Common myeloid progenitor, CD34-positive (primary cell): ENCODE measurements at regions not wholly inside any gene's neighbourhood (a gene's known extent, or its start where the extent isn't known, plus 50 kb on each side); places are given as distances from the start of the nearest gene placed in this dataset.
"Not testable (repeated sequence)": the region's sequence is repeated elsewhere in the genome, so short reads cannot be mapped to it uniquely, and the experiment has no call there.

Experiments used
- CTCF ChIA-PET: fragments of 350-600 bp; sonication (Branson Sonifier 250); formaldehyde crosslinking; loops from one replicate; lab custom pipeline; 2021; ENCODE audit warnings: antibody characterized with exemption; lab: Charles Lee
- POLR2A ChIA-PET: fragments of 350-600 bp; sonication (Branson Sonifier 250); formaldehyde crosslinking; loops from one replicate; lab custom pipeline; 2021; ENCODE audit warnings: antibody characterized with exemption; lab: Charles Lee
- DNase-seq, 3 donors: peaks; one replicate each; pipeline versions ENCODE4 v3.0.0 to v3.0.0-alpha.2; 2013
- H3K27ac ChIP-seq, 2 experiments: 1 replicate in 1 of 2; 2 replicates in 1 of 2; pipeline ENCODE4 v1.7.0; 2013; ENCODE audit warnings: inconsistent platforms in 2 of 2, low read length in 2 of 2, mild to moderate bottlenecking in 2 of 2, low read depth in 1 of 2, moderate library complexity in 1 of 2; ENCODE audit not compliant: severe bottlenecking in 2 of 2, insufficient read depth in 1 of 2, poor library complexity in 1 of 2
- H3K27me3 ChIP-seq, 5 experiments: replicated peaks in 2 of 5; 1 replicate in 3 of 5; 2 replicates in 2 of 5; pipeline versions ENCODE4 v1.6.1 to v1.7.0; 2013; ENCODE audit warnings: low read length in 4 of 5, mild to moderate bottlenecking in 2 of 5, moderate library complexity in 2 of 5, inconsistent platforms in 1 of 5; ENCODE audit not compliant: insufficient read depth in 5 of 5, control insufficient read depth in 4 of 5
- H3K36me3 ChIP-seq, 4 experiments: 1 replicate in 2 of 4; 2 replicates in 2 of 4; pipeline versions ENCODE4 v1.6.1 to v1.7.0; 2013; ENCODE audit warnings: low read length in 3 of 4, control low read depth in 1 of 4, mild to moderate bottlenecking in 1 of 4; ENCODE audit not compliant: control insufficient read depth in 4 of 4, insufficient read depth in 4 of 4
- H3K4me1 ChIP-seq, 4 experiments: 1 replicate in 3 of 4; 2 replicates in 1 of 4; pipeline versions ENCODE4 v1.6.1 to v1.7.1; 2013; ENCODE audit warnings: low read length in 3 of 4, mild to moderate bottlenecking in 3 of 4, control low read depth in 1 of 4, inconsistent platforms in 1 of 4, moderate library complexity in 1 of 4; ENCODE audit not compliant: control insufficient read depth in 4 of 4, insufficient read depth in 4 of 4; ENCODE audit errors: control extremely low read depth in 1 of 4
- H3K4me3 ChIP-seq, 7 experiments: 1 replicate in 4 of 7; 2 replicates in 3 of 7; pipeline versions ENCODE4 v1.5.1 to v1.7.0; 2013; ENCODE audit warnings: mild to moderate bottlenecking in 7 of 7, low read length in 6 of 7, moderate library complexity in 6 of 7, inconsistent platforms in 2 of 7, low read depth in 2 of 7, control low read depth in 1 of 7; ENCODE audit not compliant: insufficient read depth in 4 of 7, control insufficient read depth in 1 of 7; ENCODE audit errors: extremely low read depth in 1 of 7
- H3K9me3 ChIP-seq, 5 experiments: 1 replicate in 4 of 5; 2 replicates in 1 of 5; pipeline versions ENCODE4 v1.6.1 to v1.7.1; 2013; ENCODE audit warnings: low read length in 4 of 5, mild to moderate bottlenecking in 2 of 5, inconsistent platforms in 1 of 5, low read depth in 1 of 5, moderate library complexity in 1 of 5; ENCODE audit not compliant: control insufficient read depth in 4 of 5, insufficient read depth in 2 of 5; ENCODE audit errors: control extremely low read depth in 1 of 5
- WGBS: methylation state at CpG from one replicate; pipeline ENCODE4 v1.1.5; 2013; ENCODE audit not compliant: insufficient coverage; 5-methylcytosine and 5-hydroxymethylcytosine counted together

DNA sequence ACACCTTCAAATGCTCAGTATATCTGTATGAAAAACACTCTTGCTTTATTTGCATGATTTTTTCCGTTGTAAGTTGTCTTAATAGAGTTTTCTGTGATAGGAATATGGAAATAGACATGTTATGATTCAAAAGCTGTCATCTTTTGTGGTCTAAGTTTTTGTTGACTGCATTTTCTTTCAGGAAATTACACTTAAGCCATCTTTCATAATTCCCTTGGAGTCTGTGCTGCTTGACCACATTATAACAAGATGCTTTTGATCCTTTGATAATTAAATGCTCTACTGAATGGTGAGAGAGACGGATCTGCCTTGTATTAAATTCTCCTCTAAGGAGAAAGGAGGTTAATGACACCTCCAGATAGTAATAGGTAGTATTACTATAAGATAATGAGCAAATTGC is 272.8 kb upstream of the DAAM1 start:
- H3K27me3 ChIP-seq = no peaks in the 10 kb centered on the region
- H3K4me3 ChIP-seq = no peak overlapping the region
- ChIA-PET POLR2A (no interaction called here), CTCF (interaction anchor here (1.5 kb wide), 1 partner anchor 105 kb away, joined by 3 read pairs; no protein-coding TSS in a partner anchor)
- no peaks in the 10 kb centered on the region for H3K4me1 ChIP-seq
- H3K27ac ChIP-seq = no peak overlapping the region
- WGBS = no CpG with 5 or more reads among the region's 2 CpGs
- H3K36me3 ChIP-seq = no peaks in the 10 kb centered on the region
- DNase-seq = no peak
- H3K9me3 ChIP-seq = no peaks in the 10 kb centered on the region

DNA sequence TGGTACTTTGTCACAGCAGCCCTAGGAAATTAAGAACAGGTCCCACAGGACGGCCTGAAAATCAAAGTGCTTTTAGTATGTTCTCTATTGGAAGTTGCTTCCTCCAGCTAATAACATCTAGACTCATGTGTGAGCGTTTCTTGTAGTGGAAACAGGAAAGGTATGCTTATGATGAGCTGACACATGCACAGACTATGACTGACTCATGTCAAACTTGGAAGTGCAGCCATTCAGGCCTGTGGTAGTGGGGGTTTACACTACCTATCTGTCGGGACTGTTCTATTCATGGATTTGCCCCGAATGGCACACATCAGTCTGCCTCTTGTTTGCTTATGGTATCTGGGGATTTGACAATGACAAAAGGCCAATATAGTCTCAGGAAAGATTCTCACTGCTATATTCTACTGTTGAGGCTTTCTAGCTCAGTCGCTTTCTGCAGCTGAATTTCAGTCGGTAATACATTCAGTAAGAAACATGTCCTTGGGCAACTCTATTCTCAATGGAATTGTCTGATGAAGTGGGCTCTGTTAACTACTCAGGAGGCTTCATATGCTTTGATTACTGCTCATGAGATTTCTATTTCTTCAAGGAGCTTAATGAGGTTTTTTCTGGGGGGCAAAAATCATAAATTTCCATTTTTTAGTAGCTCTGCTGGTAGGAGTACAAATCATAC is 270.3 kb upstream of the DAAM1 start:
- ChIA-PET CTCF (interaction anchor here (1.2 kb wide), 1 partner anchor 21 kb away, joined by 3 read pairs; no protein-coding TSS in a partner anchor), POLR2A (no interaction called here)
- no peak for DNase-seq
- WGBS = 96% methylated on average over 3 of the region's 6 CpGs
- H3K4me3 ChIP-seq = no peak overlapping the region
- no peaks in the 10 kb centered on the region for H3K27me3 ChIP-seq
- no peaks in the 10 kb centered on the region for H3K9me3 ChIP-seq
- H3K27ac ChIP-seq = no peak overlapping the region
- no peaks in the 10 kb centered on the region for H3K36me3 ChIP-seq
- H3K4me1 ChIP-seq = no peaks in the 10 kb centered on the region

DNA sequence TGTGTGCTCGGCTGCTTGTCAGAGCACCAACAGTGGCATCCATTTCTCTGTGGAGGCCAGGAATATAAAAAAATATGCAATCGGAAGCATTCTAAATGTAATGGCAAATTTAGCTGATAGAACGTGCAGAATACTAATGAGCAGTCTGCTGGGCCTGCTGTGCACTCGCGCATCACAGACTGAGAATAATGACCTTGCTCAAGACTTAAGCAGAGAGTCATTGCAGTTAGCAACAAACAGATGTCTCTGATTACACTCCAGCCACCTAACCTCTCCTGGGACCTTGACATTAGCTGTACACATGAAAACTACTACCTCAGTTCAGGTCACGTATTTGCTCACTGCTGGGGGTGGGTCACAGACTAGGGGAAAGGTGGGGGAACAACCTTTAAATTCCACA is 269.2 kb upstream of the DAAM1 start:
- H3K27ac ChIP-seq = no peak overlapping the region
- H3K36me3 ChIP-seq = no peaks in the 10 kb centered on the region
- ChIA-PET POLR2A (no interaction called here), CTCF (no interaction called here)
- H3K4me1 ChIP-seq = no peaks in the 10 kb centered on the region
- H3K4me3 ChIP-seq = no peak overlapping the region
- WGBS = 100% methylated on average over 5 of the region's 6 CpGs
- H3K27me3 ChIP-seq = no peaks in the 10 kb centered on the region
- DNase-seq = no peak
- H3K9me3 ChIP-seq = no peaks in the 10 kb centered on the region

DNA sequence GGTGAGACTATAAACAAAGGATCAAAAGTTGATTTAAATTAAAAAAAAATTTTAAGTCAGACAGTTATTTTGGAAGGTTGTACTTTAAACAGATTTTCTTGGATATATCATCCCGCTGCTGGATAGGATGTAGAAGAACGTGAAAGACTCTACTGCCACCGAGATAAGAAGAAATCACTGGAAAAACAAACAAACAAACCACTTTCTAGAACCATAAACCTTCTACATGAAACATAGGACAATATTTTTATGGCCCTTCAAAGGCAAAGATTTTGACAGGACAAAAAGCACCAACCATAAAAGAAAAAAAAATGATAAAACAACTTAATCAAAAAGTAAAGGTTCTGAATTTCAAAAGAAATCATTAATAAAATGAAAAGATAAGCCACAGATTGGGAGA is 268.2 kb upstream of the DAAM1 start:
- DNase-seq = no peak
- H3K4me1 ChIP-seq = no peaks in the 10 kb centered on the region
- no peaks in the 10 kb centered on the region for H3K9me3 ChIP-seq
- no peak overlapping the region for H3K27ac ChIP-seq
- CTCF ChIA-PET = no interaction called here
- no CpG with 5 or more reads among the region's 3 CpGs for WGBS
- H3K27me3 ChIP-seq = no peaks in the 10 kb centered on the region
- POLR2A ChIA-PET = no interaction called here
- no peaks in the 10 kb centered on the region for H3K36me3 ChIP-seq
- no peak overlapping the region for H3K4me3 ChIP-seq

DNA sequence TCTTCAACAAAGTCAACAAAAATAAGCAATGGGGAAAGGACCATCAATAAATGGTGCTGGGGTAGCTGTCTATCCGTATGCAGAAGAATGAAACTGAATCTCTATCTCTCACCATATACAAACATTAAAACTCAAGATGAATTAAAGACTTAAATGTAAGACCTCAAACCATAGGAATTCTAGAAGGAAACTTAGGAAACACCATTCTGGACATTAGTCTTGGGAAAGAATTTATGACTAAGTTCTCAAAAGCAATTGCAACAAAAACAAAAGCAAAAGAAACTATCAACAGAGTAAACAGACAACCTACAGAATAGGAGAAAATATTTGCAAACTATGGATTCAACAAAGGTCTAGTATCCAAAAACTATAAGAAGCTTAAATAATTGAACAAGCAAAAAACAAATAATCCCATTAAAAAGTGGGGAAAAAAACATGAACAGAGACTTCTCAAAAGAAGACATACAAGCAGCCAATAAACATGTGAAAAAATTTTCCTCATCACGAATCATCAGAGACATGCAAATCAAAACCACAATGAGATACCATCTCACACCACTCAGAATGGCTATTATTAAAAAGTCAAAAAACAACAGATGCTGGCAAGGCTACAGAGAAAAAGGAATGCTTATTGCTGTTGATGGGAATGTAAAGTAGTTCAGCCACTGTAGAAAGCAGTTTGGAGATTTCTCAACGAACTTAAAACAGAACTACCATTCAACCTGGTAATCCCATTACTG is 266.1 kb upstream of the DAAM1 start:
- H3K4me1 ChIP-seq, CTCF ChIA-PET, DNase-seq, POLR2A ChIA-PET, H3K27me3 ChIP-seq, H3K4me3 ChIP-seq, H3K27ac ChIP-seq, H3K9me3 ChIP-seq, H3K36me3 ChIP-seq: not testable (repeated sequence)
- no CpG with 5 or more reads among the region's 3 CpGs for WGBS

DNA sequence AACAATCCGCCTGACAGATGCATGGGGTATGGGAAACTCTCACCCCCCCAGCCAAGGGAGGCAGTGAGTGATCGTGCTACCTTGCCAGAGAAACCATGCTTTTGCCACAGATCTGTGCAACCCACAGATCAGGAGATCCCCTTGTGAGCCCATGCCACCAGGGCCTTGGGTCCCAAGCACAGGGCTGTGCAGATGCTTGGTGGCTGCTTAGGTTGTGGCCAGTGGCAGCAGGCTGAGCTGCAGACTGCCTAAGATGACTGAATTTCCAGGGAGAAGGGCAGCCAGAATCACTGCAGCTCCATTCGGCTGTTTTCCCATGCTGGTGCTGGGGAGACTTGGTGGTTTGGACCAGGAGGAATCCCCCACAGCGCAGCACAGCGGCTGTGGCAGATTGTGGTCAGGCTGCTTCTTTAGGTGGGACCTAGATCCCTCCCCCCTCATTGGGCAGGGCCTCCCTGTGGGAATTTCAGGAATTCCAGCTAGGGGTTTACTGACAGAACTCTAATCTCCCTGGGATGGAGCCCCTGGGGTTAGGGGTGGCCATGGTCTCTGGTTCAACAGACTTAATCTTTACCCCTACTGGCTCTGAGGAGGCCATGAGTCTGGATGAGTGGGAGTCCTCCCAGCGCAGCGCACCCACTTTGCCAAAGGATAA is 264.6 kb upstream of the DAAM1 start:
- H3K36me3 ChIP-seq = no peaks in the 10 kb centered on the region
- H3K27ac ChIP-seq = no peak overlapping the region
- 98% methylated on average over 7 of the region's 7 CpGs for WGBS
- DNase-seq = no peak
- no peaks in the 10 kb centered on the region for H3K9me3 ChIP-seq
- H3K4me1 ChIP-seq = no peaks in the 10 kb centered on the region
- ChIA-PET CTCF (interaction anchor here (0.8 kb wide), 1 partner anchor 10 kb away, joined by 3 read pairs; no protein-coding TSS in a partner anchor), POLR2A (no interaction called here)
- H3K4me3 ChIP-seq = no peak overlapping the region
- no peaks in the 10 kb centered on the region for H3K27me3 ChIP-seq

DNA sequence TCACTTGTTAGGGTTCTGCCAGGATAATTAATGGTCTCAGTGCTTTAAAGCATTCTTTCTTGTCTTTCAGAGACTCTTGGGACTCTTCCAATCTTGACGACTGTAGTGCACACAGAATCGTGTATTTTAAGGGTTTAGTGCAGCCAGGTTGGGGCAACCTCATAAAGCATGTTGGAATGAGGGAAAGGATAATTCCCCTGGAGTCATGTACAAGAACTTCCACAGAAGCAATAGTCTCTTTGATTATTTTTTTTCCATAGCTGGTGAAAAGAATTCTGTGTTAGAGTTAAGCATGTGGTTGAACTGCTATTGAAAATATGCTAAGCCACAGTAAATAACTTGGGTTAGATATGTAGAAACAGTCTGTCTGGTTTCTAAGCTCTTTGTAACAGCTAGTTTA is 246.8 kb upstream of the DAAM1 start:
- Histone ChIP-seq H3K27me3 (no peaks in the 10 kb centered on the region), H3K36me3 (no peaks in the 10 kb centered on the region), H3K27ac (no peak overlapping the region), H3K4me1 (no peaks in the 10 kb centered on the region), H3K4me3 (no peak overlapping the region), H3K9me3 (peaks cover 0 to 6% (median 0%) of the 10 kb centered on the region in 5 experiments)
- POLR2A ChIA-PET = no interaction called here
- WGBS = 100% methylated on average over 1 of the region's 2 CpGs
- CTCF ChIA-PET = interaction anchor here (1.1 kb wide), 1 partner anchor 9 kb away, joined by 4 read pairs; no protein-coding TSS in a partner anchor
- DNase-seq = no peak
